ENCODE measurements at regions not wholly inside any gene's neighbourhood (a gene's known extent, or its start where the extent isn't known, plus 50 kb on each side); places are given as distances from the start of the nearest gene placed in this dataset.

- Mint-ChIP-seq H3K27ac (no peak overlapping the region), H3K36me3 (ENCODE audit: low read depth) (no peaks in the 10 kb centered on the region), H3K4me1 (no peaks in the 10 kb centered on the region), H3K27me3 (peaks cover 8% of the 10 kb centered on the region), H3K4me3 (no peak overlapping the region), H3K9me3 (ENCODE audit: low read depth) (no peaks in the 10 kb centered on the region)
- DNase-seq (no peak), ATAC-seq (no peak)
- CTCF ChIA-PET = interaction anchor here (1.2 kb wide), 1 partner anchor 18 kb away, joined by 3 read pairs; no protein-coding TSS in a partner anchor
- intact Hi-C loops (cut with DNase I, micrococcal nuclease) = no loop called here
- POLR2A ChIA-PET = no interaction called here
These were observed 52.7 kb upstream of the ALK start for GRCh38 chr2:29974086-29974485.

- no peak overlapping the region for H3K27ac Mint-ChIP-seq
- no peak for ATAC-seq
- CTCF ChIA-PET = interaction anchor here (0.6 kb wide), 1 partner anchor 401 kb away, joined by 4 read pairs; no protein-coding TSS in a partner anchor
These were observed 55.9 kb upstream of the ALK start for GRCh38 chr2:29977284-29977683.

GRCh38 chr2:29981402-29981801 is 60.0 kb upstream of the ALK start:
- H3K4me3 Mint-ChIP-seq = no peak overlapping the region
- no peak for DNase-seq
- CTCF ChIA-PET = no interaction called here
- H3K4me1 Mint-ChIP-seq = no peaks in the 10 kb centered on the region
- peaks cover 5% of the 10 kb centered on the region for H3K27me3 Mint-ChIP-seq
- no peaks in the 10 kb centered on the region for H3K36me3 Mint-ChIP-seq (ENCODE audit: low read depth)
- no peak overlapping the region for H3K27ac Mint-ChIP-seq
- H3K9me3 Mint-ChIP-seq (ENCODE audit: low read depth) = no peaks in the 10 kb centered on the region
- no peak for ATAC-seq
- POLR2A ChIA-PET = no interaction called here
- intact Hi-C loops (cut with DNase I, micrococcal nuclease) = no loop called here

More at GRCh38 chr2:29977284-29977683, 55.9 kb upstream of the ALK start:
- POLR2A ChIA-PET = no interaction called here
- intact Hi-C loops (cut with DNase I, micrococcal nuclease) = no loop called here
- no peaks in the 10 kb centered on the region for H3K36me3 Mint-ChIP-seq (ENCODE audit: low read depth)
- H3K4me3 Mint-ChIP-seq = no peak overlapping the region
- peaks cover 12% of the 10 kb centered on the region for H3K27me3 Mint-ChIP-seq
- no peaks in the 10 kb centered on the region for H3K4me1 Mint-ChIP-seq
- H3K9me3 Mint-ChIP-seq (ENCODE audit: low read depth) = no peaks in the 10 kb centered on the region
- no peak for DNase-seq

- no peak for ATAC-seq
- intact Hi-C loops (cut with DNase I, micrococcal nuclease) = no loop called here
- Mint-ChIP-seq H3K27me3 (peaks cover 5% of the 10 kb centered on the region), H3K9me3 (ENCODE audit: low read depth) (no peaks in the 10 kb centered on the region), H3K27ac (no peak overlapping the region), H3K36me3 (ENCODE audit: low read depth) (no peaks in the 10 kb centered on the region), H3K4me3 (no peak overlapping the region), H3K4me1 (no peaks in the 10 kb centered on the region)
- no peak for DNase-seq
- POLR2A ChIA-PET = interaction anchor here (0.6 kb wide), 1 partner anchor 285 kb away, joined by 3 read pairs; no protein-coding TSS in a partner anchor
- CTCF ChIA-PET = interaction anchor here (0.6 kb wide), 1 partner anchor 447 kb away, joined by 3 read pairs; no protein-coding TSS in a partner anchor
These were observed 61.9 kb upstream of the ALK start for GRCh38 chr2:29983308-29983707.

DNA sequence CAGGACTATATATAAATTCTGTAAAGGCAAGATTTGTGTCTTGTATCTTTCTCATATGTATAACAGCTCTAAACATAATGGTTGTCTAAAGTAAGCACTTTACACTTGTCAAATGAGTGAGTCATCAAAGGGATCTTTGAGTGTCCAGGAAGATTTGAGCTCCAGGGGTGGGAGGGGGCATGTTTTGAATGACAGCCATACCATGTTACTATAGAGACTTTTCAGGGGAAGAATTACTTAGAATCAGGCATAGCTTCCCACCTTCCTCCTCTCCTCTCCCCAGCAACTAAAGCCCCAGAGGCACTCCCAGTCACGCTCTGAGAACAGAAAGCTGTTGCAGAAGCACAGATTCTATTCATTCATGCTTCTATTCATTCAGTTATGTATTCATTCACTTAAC is 65.8 kb upstream of the ALK start:
- CTCF ChIA-PET = no interaction called here
- no peak overlapping the region for H3K27ac Mint-ChIP-seq
- no peaks in the 10 kb centered on the region for H3K4me1 Mint-ChIP-seq
- DNase-seq = no peak
- no peak for ATAC-seq
- intact Hi-C loops (cut with DNase I, micrococcal nuclease) = no loop called here
- peaks cover 7% of the 10 kb centered on the region for H3K27me3 Mint-ChIP-seq
- no peaks in the 10 kb centered on the region for H3K36me3 Mint-ChIP-seq (ENCODE audit: low read depth)
- POLR2A ChIA-PET = no interaction called here
- no peak overlapping the region for H3K4me3 Mint-ChIP-seq
- no peaks in the 10 kb centered on the region for H3K9me3 Mint-ChIP-seq (ENCODE audit: low read depth)

DNA sequence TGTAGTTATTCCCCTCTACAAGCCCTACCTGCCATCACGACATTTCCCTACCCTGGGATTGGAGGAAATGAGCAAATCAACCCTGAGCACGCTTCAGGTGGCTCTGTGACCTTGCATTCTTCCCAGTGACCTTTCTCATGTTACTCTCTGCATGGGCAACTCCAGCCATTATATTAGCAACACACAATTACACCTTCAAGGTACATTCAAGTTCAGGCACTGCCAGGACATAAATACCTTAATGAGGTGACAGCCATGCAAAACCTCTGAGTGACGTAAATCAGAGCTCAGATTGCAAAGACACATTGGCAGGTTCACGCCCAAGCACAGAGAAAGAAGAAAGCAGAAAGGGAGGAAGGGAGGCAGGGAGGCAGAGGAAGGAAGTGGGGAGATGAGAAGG is 68.7 kb upstream of the ALK start:
- no peak for DNase-seq
- ChIA-PET CTCF (no interaction called here), POLR2A (no interaction called here)
- no peak overlapping the region for H3K4me3 Mint-ChIP-seq
- ATAC-seq = no peak
- H3K27me3 Mint-ChIP-seq = peaks cover 10% of the 10 kb centered on the region
- no peaks in the 10 kb centered on the region for H3K9me3 Mint-ChIP-seq (ENCODE audit: low read depth)
- H3K4me1 Mint-ChIP-seq = no peaks in the 10 kb centered on the region
- intact Hi-C loops (cut with DNase I, micrococcal nuclease) = no loop called here
- H3K36me3 Mint-ChIP-seq (ENCODE audit: low read depth) = no peaks in the 10 kb centered on the region
- no peak overlapping the region for H3K27ac Mint-ChIP-seq

- Mint-ChIP-seq H3K27me3 (peaks cover 13% of the 10 kb centered on the region), H3K4me3 (no peak overlapping the region), H3K27ac (no peak overlapping the region), H3K36me3 (ENCODE audit: low read depth) (no peaks in the 10 kb centered on the region), H3K4me1 (no peaks in the 10 kb centered on the region), H3K9me3 (ENCODE audit: low read depth) (no peaks in the 10 kb centered on the region)
- DNase-seq (no peak), ATAC-seq (no peak)
- ChIA-PET CTCF (interaction anchor here (1.3 kb wide), 1 partner anchor 67 kb away, joined by 3 read pairs; no protein-coding TSS in a partner anchor), POLR2A (no interaction called here)
- intact Hi-C loops (cut with DNase I, micrococcal nuclease) = no loop called here
These were observed 69.7 kb upstream of the ALK start for GRCh38 chr2:29991086-29991485.

DNA sequence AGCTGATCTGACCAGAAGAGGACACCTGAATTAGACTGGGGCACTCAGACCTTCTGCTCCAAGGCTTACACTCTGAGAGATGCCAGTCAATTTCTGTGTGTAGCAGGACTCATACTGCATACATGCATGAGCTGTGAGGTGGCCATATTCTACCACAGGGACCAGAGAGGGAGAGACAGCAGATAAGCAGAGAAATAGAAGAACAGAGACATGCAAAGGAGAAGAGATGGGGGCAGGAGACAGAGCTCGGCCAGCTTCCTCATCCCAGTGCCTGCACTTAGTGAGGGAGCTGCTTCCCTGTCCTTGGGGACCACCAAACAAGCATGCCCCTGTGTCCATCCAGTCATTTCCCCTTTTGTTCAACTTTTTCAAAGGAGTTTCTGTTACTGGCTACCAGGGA is 73.9 kb upstream of the ALK start:
- Mint-ChIP-seq H3K4me1 (no peaks in the 10 kb centered on the region), H3K36me3 (ENCODE audit: low read depth) (no peaks in the 10 kb centered on the region), H3K4me3 (no peak overlapping the region), H3K27ac (no peak overlapping the region), H3K27me3 (peaks cover 14% of the 10 kb centered on the region), H3K9me3 (ENCODE audit: low read depth) (peaks cover 7% of the 10 kb centered on the region)
- ATAC-seq = no peak
- DNase-seq = no peak
- ChIA-PET POLR2A (no interaction called here), CTCF (no interaction called here)
- intact Hi-C loops (cut with DNase I, micrococcal nuclease) = no loop called here

- CTCF ChIA-PET = no interaction called here
- H3K36me3 Mint-ChIP-seq (ENCODE audit: low read depth) = no peaks in the 10 kb centered on the region
- no peak for DNase-seq
- intact Hi-C loops (cut with DNase I, micrococcal nuclease) = no loop called here
- no peak for ATAC-seq
- no peak overlapping the region for H3K4me3 Mint-ChIP-seq
- no peak overlapping the region for H3K27ac Mint-ChIP-seq
- peaks cover 3% of the 10 kb centered on the region for H3K27me3 Mint-ChIP-seq
- POLR2A ChIA-PET = no interaction called here
- H3K9me3 Mint-ChIP-seq (ENCODE audit: low read depth) = peaks cover 7% of the 10 kb centered on the region
- H3K4me1 Mint-ChIP-seq = no peaks in the 10 kb centered on the region
These were observed 81.7 kb upstream of the ALK start for GRCh38 chr2:30003128-30003527.

DNA sequence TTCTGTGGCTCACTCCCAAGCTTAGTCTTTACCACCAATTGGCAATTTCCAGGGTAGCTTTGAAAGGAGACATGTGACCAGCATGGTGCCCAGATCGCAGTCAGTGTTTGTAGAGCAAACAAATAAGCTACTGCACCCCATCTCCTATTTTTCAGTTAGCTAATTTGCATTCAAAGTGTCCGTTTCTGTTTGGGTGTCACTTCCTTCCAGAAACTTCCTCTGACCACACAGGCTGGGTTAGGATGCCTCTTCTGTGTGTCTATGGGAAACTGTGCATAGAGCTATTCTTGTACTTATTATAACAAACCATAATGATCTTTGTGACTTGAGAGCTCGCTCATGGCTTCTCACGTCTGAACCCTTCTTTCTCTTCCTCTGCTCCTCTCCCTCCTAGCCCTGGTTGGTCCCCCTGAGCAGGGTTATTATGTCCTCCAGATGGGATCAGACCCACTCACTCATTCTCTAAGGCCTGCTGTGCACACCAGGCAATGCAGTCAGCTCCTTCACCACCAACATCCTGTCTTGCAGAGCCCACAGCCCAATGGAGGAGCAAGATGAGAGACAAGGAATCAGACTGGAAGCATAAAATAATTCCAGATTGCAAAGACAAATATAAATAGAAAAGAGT is 101.2 kb upstream of the ALK start:
- Mint-ChIP-seq H3K36me3 (ENCODE audit: low read depth) (no peaks in the 10 kb centered on the region), H3K4me1 (no peaks in the 10 kb centered on the region), H3K4me3 (no peak overlapping the region), H3K9me3 (ENCODE audit: low read depth) (no peaks in the 10 kb centered on the region), H3K27ac (no peak overlapping the region), H3K27me3 (no peaks in the 10 kb centered on the region)
- intact Hi-C loops (cut with DNase I, micrococcal nuclease) = no loop called here
- no peak for DNase-seq
- CTCF ChIA-PET = interaction anchor here (0.7 to 1.3 kb wide), 3 partner anchors 16 to 53 kb away, joined by 3 to 4 read pairs (median 3); no protein-coding TSS in a partner anchor
- no peak for ATAC-seq
- POLR2A ChIA-PET = no interaction called here

DNA sequence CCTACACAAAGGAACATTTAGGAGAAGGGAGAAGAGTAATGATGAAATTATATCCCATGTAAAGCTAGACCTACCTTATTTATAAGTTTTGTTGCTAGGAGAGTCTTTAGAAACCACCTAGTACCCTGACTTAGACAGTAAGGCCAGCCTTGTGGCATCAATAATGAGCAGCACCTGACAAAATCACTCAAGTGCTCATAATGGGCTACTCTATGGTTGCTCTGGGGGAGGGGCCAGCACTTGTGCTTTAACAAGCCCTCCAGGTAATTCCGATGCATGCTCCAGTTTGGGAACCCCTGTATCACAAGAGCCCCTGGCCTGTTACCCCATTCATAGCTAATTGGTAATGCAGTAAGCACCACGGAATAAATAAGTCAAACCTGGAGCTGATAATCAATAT is 102.9 kb upstream of the ALK start:
- Mint-ChIP-seq H3K4me3 (no peak overlapping the region), H3K36me3 (ENCODE audit: low read depth) (no peaks in the 10 kb centered on the region), H3K27me3 (peaks cover 3% of the 10 kb centered on the region), H3K27ac (no peak overlapping the region), H3K4me1 (no peaks in the 10 kb centered on the region), H3K9me3 (ENCODE audit: low read depth) (no peaks in the 10 kb centered on the region)
- intact Hi-C loops (cut with DNase I, micrococcal nuclease) = no loop called here
- DNase-seq (no peak), ATAC-seq (no peak)
- ChIA-PET POLR2A (no interaction called here), CTCF (interaction anchor here (0.5 to 2.1 kb wide), 2 partner anchors 12 to 999 kb away, joined by 3 to 6 read pairs; no protein-coding TSS in a partner anchor)

- DNase-seq = peak; percentile 37
- no peak overlapping the region for H3K27ac Mint-ChIP-seq
- CTCF ChIA-PET = interaction anchor here (1.4 to 2.1 kb wide), 2 partner anchors 10 to 103 kb away, joined by 3 to 6 read pairs; no protein-coding TSS in a partner anchor
- peaks cover 3% of the 10 kb centered on the region for H3K27me3 Mint-ChIP-seq
- intact Hi-C loops (cut with DNase I, micrococcal nuclease) = loop anchor here (1.0 to 5.0 kb wide), 2 partner anchors 103 to 104 kb away; partner anchors contain the start of gene ALK (in 1 of the 2)
- H3K36me3 Mint-ChIP-seq (ENCODE audit: low read depth) = no peaks in the 10 kb centered on the region
- no peak overlapping the region for H3K4me3 Mint-ChIP-seq
- H3K4me1 Mint-ChIP-seq = no peaks in the 10 kb centered on the region
- POLR2A ChIA-PET = no interaction called here
- no peaks in the 10 kb centered on the region for H3K9me3 Mint-ChIP-seq (ENCODE audit: low read depth)
- ATAC-seq = no peak
These were observed 105.0 kb upstream of the ALK start for GRCh38 chr2:30026091-30027055.

Measured in activated CD4-positive, alpha-beta T cell treated with anti-CD3 and anti-CD28 coated beads for 36 hours (primary cell).